WERI-Rb-1 (cell line): ENCODE measurements at regions not wholly inside any gene's neighbourhood (a gene's known extent, or its start where the extent isn't known, plus 50 kb on each side); places are given as distances from the start of the nearest gene placed in this dataset.

Experiments used
- DNase-seq: peaks from one replicate; pipeline ENCODE4 v3.0.0-alpha.2; 2020
- H3K27ac ChIP-seq: fragments of 250-450 bp; sonication (Bioruptor Pico); 2 replicates; pipeline ENCODE4 v1.5.1; 2020; ENCODE audit warnings: mild to moderate bottlenecking, moderate library complexity
- H3K27me3 ChIP-seq: fragments of 250-450 bp; sonication (Bioruptor Pico); 2 replicates; pipeline ENCODE4 v1.5.1; 2021; ENCODE audit warnings: mild to moderate bottlenecking, low read depth, moderate library complexity; ENCODE audit not compliant: insufficient read depth, severe bottlenecking
- H3K36me3 ChIP-seq: fragments of 250-450 bp; sonication (Bioruptor Pico); 2 replicates; pipeline ENCODE4 v1.5.1; 2020; ENCODE audit warnings: mild to moderate bottlenecking, moderate library complexity
- H3K4me3 ChIP-seq: 2 replicates; pipeline ENCODE4 v1.5.1; 2011; ENCODE audit warnings: low read depth, mild to moderate bottlenecking, control low read depth, low read length
- H3K9me3 ChIP-seq: fragments of 250-450 bp; sonication (Bioruptor Pico); 2 replicates; pipeline ENCODE4 v1.5.1; 2021; ENCODE audit warnings: mild to moderate bottlenecking, moderate library complexity; ENCODE audit not compliant: severe bottlenecking
- TF ChIP-seq, protein P1 (sequence below): IDR thresholded peaks from 2 replicates; pipeline ENCODE4 v1.5.1; 2011; ENCODE audit warnings: low read depth, mild to moderate bottlenecking, control low read depth, inconsistent platforms, low read length

- no peak overlapping the region for H3K27ac ChIP-seq
- no peak overlapping the region for H3K4me3 ChIP-seq
- no peak for DNase-seq
- H3K9me3 ChIP-seq, result no peaks in the 10 kb centered on the region
- TF ChIP-seq, protein P1, sequence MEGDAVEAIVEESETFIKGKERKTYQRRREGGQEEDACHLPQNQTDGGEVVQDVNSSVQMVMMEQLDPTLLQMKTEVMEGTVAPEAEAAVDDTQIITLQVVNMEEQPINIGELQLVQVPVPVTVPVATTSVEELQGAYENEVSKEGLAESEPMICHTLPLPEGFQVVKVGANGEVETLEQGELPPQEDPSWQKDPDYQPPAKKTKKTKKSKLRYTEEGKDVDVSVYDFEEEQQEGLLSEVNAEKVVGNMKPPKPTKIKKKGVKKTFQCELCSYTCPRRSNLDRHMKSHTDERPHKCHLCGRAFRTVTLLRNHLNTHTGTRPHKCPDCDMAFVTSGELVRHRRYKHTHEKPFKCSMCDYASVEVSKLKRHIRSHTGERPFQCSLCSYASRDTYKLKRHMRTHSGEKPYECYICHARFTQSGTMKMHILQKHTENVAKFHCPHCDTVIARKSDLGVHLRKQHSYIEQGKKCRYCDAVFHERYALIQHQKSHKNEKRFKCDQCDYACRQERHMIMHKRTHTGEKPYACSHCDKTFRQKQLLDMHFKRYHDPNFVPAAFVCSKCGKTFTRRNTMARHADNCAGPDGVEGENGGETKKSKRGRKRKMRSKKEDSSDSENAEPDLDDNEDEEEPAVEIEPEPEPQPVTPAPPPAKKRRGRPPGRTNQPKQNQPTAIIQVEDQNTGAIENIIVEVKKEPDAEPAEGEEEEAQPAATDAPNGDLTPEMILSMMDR, result no peak
- H3K27me3 ChIP-seq, result no peaks in the 10 kb centered on the region
- H3K36me3 ChIP-seq, result no peaks in the 10 kb centered on the region
Observed at GRCh38 chr5:62011089-62011664, 294.8 kb upstream of the KIF2A start.

DNA sequence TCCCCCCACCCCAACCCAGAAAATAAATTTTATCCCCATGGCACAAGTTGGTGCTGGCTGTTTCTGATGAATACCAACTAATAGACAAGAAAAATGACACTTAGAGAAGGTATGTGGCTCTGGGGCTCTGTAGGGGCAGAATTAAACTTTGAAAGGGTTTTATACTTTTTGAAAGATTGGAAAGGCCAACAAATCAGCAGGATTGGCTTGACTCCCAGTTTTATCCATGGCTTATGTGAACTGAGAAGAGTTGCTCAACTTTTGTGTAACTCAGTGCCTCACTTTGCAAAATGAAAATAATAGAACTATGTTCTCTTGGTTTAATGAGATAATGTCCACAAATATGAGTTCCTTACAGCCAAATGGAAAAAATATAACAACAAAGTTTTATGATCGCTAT is 288.9 kb upstream of the KIF2A start:
- Histone ChIP-seq H3K27me3 (peaks cover 3% of the 10 kb centered on the region), H3K9me3 (no peaks in the 10 kb centered on the region)

GRCh38 chr5:62029303-62029702 is 276.7 kb upstream of the KIF2A start:
- Histone ChIP-seq H3K27ac (no peak overlapping the region), H3K36me3 (no peaks in the 10 kb centered on the region), H3K27me3 (peaks cover 5% of the 10 kb centered on the region), H3K9me3 (no peaks in the 10 kb centered on the region), H3K4me3 (no peak overlapping the region)
- DNase-seq, result no peak
- TF ChIP-seq, protein P1, result no peak

More for the DNA sequence above, 288.9 kb upstream of the KIF2A start:
- Histone ChIP-seq H3K36me3 (no peaks in the 10 kb centered on the region), H3K27ac (no peak overlapping the region), H3K4me3 (no peak overlapping the region)
- TF ChIP-seq, protein P1, result no peak
- DNase-seq, result no peak

GRCh38 chr5:62030326-62030725 is 275.7 kb upstream of the KIF2A start:
- Histone ChIP-seq H3K27me3 (peaks cover 5% of the 10 kb centered on the region), H3K27ac (no peak overlapping the region), H3K4me3 (no peak overlapping the region), H3K36me3 (no peaks in the 10 kb centered on the region), H3K9me3 (no peaks in the 10 kb centered on the region)
- DNase-seq, result no peak
- TF ChIP-seq, protein P1, result no peak

DNA sequence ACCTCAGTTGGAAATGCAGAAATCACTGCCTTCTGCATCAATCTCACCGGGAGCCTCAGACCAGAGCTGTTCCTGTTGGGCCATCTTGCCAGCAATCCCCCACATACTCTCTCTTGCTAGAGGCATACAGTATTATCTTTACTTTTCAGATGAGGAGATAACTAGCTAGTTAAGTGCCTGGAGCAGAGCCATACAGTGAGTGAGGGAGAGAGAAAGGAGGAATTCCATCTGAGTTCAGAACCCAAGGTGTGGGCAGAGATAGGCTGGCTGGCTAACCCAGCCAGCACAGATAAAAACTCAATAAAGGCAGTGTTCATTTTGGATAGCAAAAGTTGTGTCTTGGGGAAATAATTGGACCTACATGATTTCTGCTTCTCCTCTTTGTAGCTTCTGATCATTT is 268.0 kb upstream of the KIF2A start:
- TF ChIP-seq, protein P1, result no peak
- H3K9me3 ChIP-seq, result no peaks in the 10 kb centered on the region

GRCh38 chr5:62041156-62041756 is 264.8 kb upstream of the KIF2A start:
- TF ChIP-seq, protein P1, result no peak
- no peak overlapping the region for H3K4me3 ChIP-seq
- H3K36me3 ChIP-seq, result no peaks in the 10 kb centered on the region
- DNase-seq, result no peak
- no peak overlapping the region for H3K27ac ChIP-seq
- H3K9me3 ChIP-seq, result no peaks in the 10 kb centered on the region
- H3K27me3 ChIP-seq, result peaks cover 7% of the 10 kb centered on the region

More for the DNA sequence above, 268.0 kb upstream of the KIF2A start:
- Histone ChIP-seq H3K36me3 (no peaks in the 10 kb centered on the region), H3K27ac (no peak overlapping the region), H3K4me3 (no peak overlapping the region), H3K27me3 (peaks cover 7% of the 10 kb centered on the region)
- DNase-seq, result no peak
